H1 (cell line): ENCODE measurements at regions not wholly inside any gene's neighbourhood (a gene's known extent, or its start where the extent isn't known, plus 50 kb on each side); places are given as distances from the start of the nearest gene placed in this dataset.

Experiments used
- ASH2L ChIP-seq: fragments of 200-600, 300-600 bp; sonication (generic); IDR thresholded peaks from one replicate; pipeline ENCODE4 v1.7.1; 2017; ENCODE audit warnings: low read length
- CTCF ChIP-seq, 3 experiments: IDR thresholded peaks; 1 replicate in 2 of 3; 2 replicates in 1 of 3; pipeline versions ENCODE4 v1.5.1 to v1.6.1; 2011; ENCODE audit warnings: low read length in 3 of 3, mild to moderate bottlenecking in 3 of 3, inconsistent platforms in 2 of 3, low read depth in 1 of 3, moderate library complexity in 1 of 3; ENCODE audit not compliant: insufficient read depth in 1 of 3; ENCODE audit errors: control extremely low read depth in 1 of 3
- EGR1 ChIP-seq: IDR thresholded peaks from 2 replicates; pipeline ENCODE4 v1.6.1; 2011; ENCODE audit warnings: low read depth, low read length, borderline replicate concordance
- EP300 ChIP-seq, 2 experiments: IDR thresholded peaks; 1 replicate in 1 of 2; 2 replicates in 1 of 2; pipeline ENCODE4 v1.6.1; 2011 to 2012; ENCODE audit warnings: low read depth in 2 of 2, low read length in 2 of 2, mild to moderate bottlenecking in 2 of 2, borderline replicate concordance in 1 of 2, inconsistent platforms in 1 of 2, moderate library complexity in 1 of 2
- FOSL1 ChIP-seq: IDR thresholded peaks from 2 replicates; pipeline ENCODE4 v1.6.1; 2011; ENCODE audit warnings: mild to moderate bottlenecking, low read depth, low read length, moderate library complexity; ENCODE audit not compliant: insufficient read depth
- MAFK ChIP-seq: IDR thresholded peaks from 2 replicates; pipeline ENCODE4 v1.6.1; 2012; ENCODE audit warnings: low read depth, mild to moderate bottlenecking, improper control_type of control experiment, low read length
- NRF1 ChIP-seq: IDR thresholded peaks from 2 replicates; pipeline ENCODE4 v1.6.1; 2011; ENCODE audit warnings: mild to moderate bottlenecking, low read depth, low read length, improper control_type of control experiment
- RFX5 ChIP-seq: IDR thresholded peaks from 2 replicates; pipeline ENCODE4 v1.6.1; 2011; ENCODE audit warnings: low read depth, low read length, improper control_type of control experiment, borderline replicate concordance
- YY1 ChIP-seq: IDR thresholded peaks from 2 replicates; pipeline ENCODE4 v1.6.1; 2011; ENCODE audit warnings: low read depth, mild to moderate bottlenecking, low read length

- TF ChIP-seq YY1, result no peak
- no peak for TF ChIP-seq CTCF (IDR thresholded peaks at IDR 0.05; ENCODE audit: control extremely low read depth in 1 of 3, insufficient read depth in 1 of 3, low read depth in 1 of 3, low read length in 3 of 3)
- TF ChIP-seq FOSL1, result no peak
- no peak for TF ChIP-seq MAFK
- no peak for TF ChIP-seq NRF1
- TF ChIP-seq ASH2L, result no peak
- no peak for TF ChIP-seq EGR1
- TF ChIP-seq EP300 (IDR thresholded peaks at IDR 0.05; ENCODE audit: borderline replicate concordance in 1 of 2, low read depth in 2 of 2, low read length in 2 of 2), result no peak
- TF ChIP-seq RFX5, result no peak
Measured at GRCh38 chr5:120039111-120039510, 409.8 kb downstream of the FAM170A start.
